T-helper 2 cell treated with Interferon-gamma antibody and Interleukin-4, amounts not matched to agents 100 ng/mL and 5 ng/mL, for 36 hours (primary cell): ENCODE measurements at regions not wholly inside any gene's neighbourhood (a gene's known extent, or its start where the extent isn't known, plus 50 kb on each side); places are given as distances from the start of the nearest gene placed in this dataset.

Source experiments
- intact Hi-C: fragments of 100-400 bp; cut with micrococcal nuclease; formaldehyde crosslinking; loops from one replicate; pipeline ENCODE4 v1.15.1; 2023

- intact Hi-C loops = no loop called here
Measured at GRCh38 chr9:21746550-21746949, 55.9 kb upstream of the MTAP start.

- intact Hi-C loops = no loop called here
Measured at GRCh38 chr9:21747175-21747574, 55.3 kb upstream of the MTAP start.

GRCh38 chr9:21750021-21750735 lies 52.3 kb upstream of the MTAP start:
- intact Hi-C loops = no loop called here

- intact Hi-C loops = no loop called here
Measured at GRCh38 chr9:21751998-21752397, 50.4 kb upstream of the MTAP start.
